HG02763 (cell line): ENCODE measurements at regions not wholly inside any gene's neighbourhood (a gene's known extent, or its start where the extent isn't known, plus 50 kb on each side); places are given as distances from the start of the nearest gene placed in this dataset.

Experiments used
- ATAC-seq: cut with Tn5 transposase; IDR thresholded peaks from one replicate; pipeline ENCODE4 v1.9.1; 2021; ENCODE audit warnings: mild to moderate bottlenecking, moderate library complexity; ENCODE audit not compliant: unreplicated experiment

GRCh38 chr10:124231168-124232155 lies 138.1 kb upstream of the CHST15 start:
- ATAC-seq, result no peak

DNA sequence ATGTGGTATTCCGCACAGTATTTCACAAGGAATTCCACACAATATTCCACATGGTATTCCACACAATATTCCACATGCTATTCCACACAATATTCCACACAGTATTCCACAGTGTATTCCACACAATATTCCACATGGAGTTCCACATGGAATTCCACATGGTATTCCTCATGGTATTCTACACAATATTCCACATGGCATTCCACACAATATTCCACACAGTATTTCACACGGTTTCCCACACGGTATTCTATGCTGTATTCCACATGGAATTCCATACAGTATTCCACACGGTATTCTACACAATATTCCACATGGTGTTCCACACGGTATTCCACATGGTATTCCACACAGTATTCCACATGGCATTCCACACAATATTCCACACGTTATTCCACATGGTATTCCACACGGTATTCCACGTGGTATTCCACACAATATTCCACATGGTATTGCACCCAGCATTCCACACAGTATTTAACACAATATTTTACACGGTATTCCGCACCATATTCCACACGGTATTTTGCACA lies 137.3 kb upstream of the CHST15 start:
- no peak for ATAC-seq

GRCh38 chr10:124229989-124230634 lies 136.7 kb upstream of the CHST15 start:
- no peak for ATAC-seq

GRCh38 chr10:124229201-124229988 lies 136.0 kb upstream of the CHST15 start:
- no peak for ATAC-seq

DNA sequence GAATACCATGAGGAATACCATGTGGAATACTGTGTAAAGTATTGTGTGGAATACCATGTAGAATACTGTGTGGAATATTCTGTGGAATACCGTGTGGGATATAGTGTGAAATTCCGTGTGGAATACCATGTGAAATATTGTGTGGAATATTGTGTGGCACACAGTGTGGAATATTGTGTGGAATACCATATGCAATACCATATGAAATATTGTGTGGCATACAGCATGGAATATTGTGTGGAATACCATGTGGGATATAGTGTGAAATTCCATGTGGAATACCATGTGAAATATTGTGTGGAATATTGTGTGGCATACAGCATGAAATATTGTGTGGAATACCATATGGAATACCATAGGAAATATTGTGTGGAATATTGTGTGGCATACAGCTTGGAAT lies 135.1 kb upstream of the CHST15 start:
- ATAC-seq, result no peak

- no peak for ATAC-seq
Observed at GRCh38 chr10:124227988-124228387, 134.6 kb upstream of the CHST15 start.

- ATAC-seq, result no peak
Observed at GRCh38 chr10:124227055-124227975, 133.9 kb upstream of the CHST15 start.

DNA sequence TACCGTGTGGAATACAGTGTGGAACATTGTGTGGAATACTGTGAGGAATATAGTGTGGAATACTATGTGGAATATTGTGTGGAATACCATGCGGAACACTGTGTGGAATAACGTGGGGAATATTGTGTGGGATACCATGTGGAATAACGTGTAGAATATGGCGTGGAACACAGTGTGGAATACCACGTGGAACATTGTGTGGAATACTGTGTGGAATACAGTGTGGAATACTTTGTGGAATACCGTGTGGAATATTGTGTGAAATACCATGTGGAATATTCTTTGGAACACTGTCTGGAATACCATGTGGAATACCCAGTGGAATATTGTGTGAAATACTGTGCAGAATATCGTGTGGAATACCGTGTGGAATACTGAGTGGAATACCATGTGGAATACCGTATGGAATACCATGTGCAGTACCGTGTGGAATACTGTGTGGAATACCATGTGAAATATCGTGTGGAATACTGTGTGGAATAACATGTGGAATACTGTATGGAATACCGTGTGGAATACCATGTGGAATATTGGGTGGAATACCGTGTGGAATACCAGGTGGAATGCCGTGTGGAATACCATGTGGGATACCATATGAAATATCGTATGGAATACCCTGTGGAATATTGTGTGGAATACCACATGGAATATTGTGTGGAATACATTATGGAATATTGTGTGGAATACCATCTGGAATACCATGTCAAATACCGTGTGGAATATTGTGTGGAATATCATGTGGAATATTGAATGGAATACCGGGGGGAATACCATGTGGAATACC lies 133.1 kb upstream of the CHST15 start:
- ATAC-seq, result no peak

GRCh38 chr10:124225467-124226270 lies 132.3 kb upstream of the CHST15 start:
- ATAC-seq, result no peak

DNA sequence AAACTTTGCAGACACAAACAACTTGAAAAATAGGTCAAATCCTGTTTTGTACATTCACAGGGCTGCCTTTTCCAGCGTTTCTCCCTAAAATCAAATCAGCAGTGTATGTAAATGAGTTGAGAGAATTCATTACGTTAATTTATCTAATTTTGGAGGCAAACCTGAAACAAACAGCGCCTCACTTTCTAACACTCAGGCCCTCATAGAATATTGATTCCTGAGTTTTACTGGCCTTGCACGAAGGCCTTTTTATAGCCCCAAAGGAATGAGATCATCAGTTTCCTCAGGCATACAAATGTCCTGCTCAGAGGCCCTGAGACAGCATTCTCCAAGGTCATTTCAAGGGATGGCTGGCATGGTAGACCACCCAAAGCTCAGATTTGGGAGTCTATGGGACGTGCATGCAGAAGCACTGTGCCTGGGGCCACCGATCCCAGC lies 131.7 kb upstream of the CHST15 start:
- no peak for ATAC-seq

DNA sequence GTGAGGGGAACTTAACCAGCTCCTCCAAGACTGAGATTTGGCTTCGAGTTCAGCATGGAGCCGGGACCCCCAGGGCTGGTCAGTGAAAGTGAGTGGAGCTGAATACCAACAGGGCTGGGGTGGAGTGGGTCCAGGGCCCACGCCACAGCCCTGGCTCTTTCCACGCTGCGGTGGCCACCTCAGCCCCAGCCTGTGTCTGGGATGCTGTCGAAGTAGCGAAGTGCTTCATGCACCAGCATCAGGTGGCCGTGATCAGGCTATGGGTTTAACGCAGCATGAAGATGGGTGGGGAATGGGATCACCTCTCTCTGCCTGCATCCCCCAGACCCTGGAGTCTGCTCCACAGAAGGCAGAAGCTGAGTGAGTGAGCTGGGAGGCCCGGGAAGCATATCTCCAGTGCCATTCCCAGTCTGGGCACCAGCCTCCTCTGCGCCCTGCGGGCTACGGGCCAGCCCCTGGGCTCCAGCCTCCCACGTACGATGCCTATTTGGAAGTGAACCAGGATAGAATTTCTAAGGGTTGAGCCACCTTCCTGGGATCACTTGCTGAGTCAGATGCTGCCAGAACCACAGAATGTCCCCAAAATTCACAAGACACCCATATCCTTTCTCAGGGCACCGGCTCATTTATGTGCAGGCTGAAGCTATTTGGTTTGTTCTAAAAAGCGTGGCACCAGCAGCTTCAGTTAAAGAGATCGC lies 131.1 kb upstream of the CHST15 start:
- no peak for ATAC-seq

GRCh38 chr10:124223711-124224085 lies 130.3 kb upstream of the CHST15 start:
- no peak for ATAC-seq

DNA sequence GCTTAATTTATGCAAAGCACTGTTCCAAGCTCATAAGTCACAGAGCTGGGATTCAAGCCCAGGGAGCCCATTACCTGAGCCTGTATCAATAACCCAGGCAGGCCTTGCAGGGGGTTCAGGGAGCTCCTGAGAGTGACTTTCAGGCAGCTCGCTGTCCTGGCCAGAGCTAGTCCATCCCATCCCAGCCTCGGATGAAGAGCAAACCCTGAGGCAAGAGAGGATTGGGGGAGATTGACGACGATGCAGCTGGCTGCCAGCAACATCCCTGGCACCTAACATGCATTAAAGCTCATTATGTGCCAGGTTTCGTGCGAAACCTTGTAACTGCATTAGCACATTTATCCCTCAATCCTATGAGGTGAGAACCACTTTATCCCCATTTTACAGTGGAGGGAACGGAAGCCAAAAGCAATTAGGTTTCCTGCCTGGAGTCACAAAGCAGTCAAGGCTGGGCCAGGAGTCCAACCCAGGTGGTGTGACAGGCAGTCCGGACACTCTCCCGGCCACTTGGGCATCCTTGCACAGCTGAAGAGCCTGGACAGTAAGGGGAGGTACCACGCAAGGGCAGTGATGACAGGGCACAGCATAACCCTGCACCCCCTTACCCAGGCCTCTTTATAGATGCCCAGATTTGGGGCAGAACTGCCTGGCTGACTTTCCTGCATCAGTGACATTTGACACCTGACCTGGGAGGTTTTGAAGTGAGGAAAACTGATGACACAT lies 129.8 kb upstream of the CHST15 start:
- no peak for ATAC-seq

GRCh38 chr10:124222318-124222987 lies 129.1 kb upstream of the CHST15 start:
- ATAC-seq, result peak; percentile 13

- peak; percentile 73 for ATAC-seq
Observed at GRCh38 chr10:124221356-124222317, 128.2 kb upstream of the CHST15 start.
